HEK293 (cell line): ENCODE measurements at regions not wholly inside any gene's neighbourhood (a gene's known extent, or its start where the extent isn't known, plus 50 kb on each side); places are given as distances from the start of the nearest gene placed in this dataset.

Experiments used
- ZNF10 ChIP-seq: fragments of 450-650 bp; formaldehyde crosslinking; IDR thresholded peaks from 2 replicates; pipeline ENCODE4 v1.5.1; 2017; ENCODE audit warnings: missing biosample characterization, missing genetic modification characterization
- ZNF23 ChIP-seq: fragments of 450-650 bp; formaldehyde crosslinking; IDR thresholded peaks from 2 replicates; pipeline ENCODE4 v1.5.1; 2016; ENCODE audit warnings: missing biosample characterization, missing genetic modification characterization, borderline replicate concordance
- ZNF324 ChIP-seq: fragments of 450-650 bp; formaldehyde crosslinking; IDR thresholded peaks from 2 replicates; pipeline ENCODE4 v1.5.1; 2016; ENCODE audit warnings: missing biosample characterization, missing genetic modification characterization
- ZNF426 ChIP-seq: fragments of 450-650 bp; formaldehyde crosslinking; IDR thresholded peaks from 2 replicates; pipeline ENCODE4 v1.5.1; 2017; ENCODE audit warnings: missing biosample characterization, missing genetic modification characterization, mild to moderate bottlenecking, inconsistent platforms, moderate library complexity
- ZNF629 ChIP-seq: fragments of 450-650 bp; formaldehyde crosslinking; IDR thresholded peaks from 2 replicates; pipeline ENCODE4 v1.5.1; 2017; ENCODE audit warnings: missing biosample characterization, missing genetic modification characterization
- ZNF747 ChIP-seq: fragments of 450-650 bp; formaldehyde crosslinking; IDR thresholded peaks from 2 replicates; pipeline ENCODE4 v1.5.1; 2016; ENCODE audit warnings: missing biosample characterization, missing genetic modification characterization
- ZNF792 ChIP-seq: fragments of 450-650 bp; formaldehyde crosslinking; IDR thresholded peaks from 2 replicates; pipeline ENCODE4 v1.5.1; 2016; ENCODE audit warnings: missing biosample characterization, missing genetic modification characterization
- TF ChIP-seq, protein P1 (sequence below): fragments of 450-650 bp; formaldehyde crosslinking; IDR thresholded peaks from 2 replicates; pipeline ENCODE4 v1.5.1; 2016; ENCODE audit warnings: missing biosample characterization, missing genetic modification characterization
- TF ChIP-seq, protein P2 (sequence below): fragments of 450-650 bp; formaldehyde crosslinking; IDR thresholded peaks from 2 replicates; pipeline ENCODE4 v1.5.1; 2016; ENCODE audit warnings: missing biosample characterization, missing genetic modification characterization
- TF ChIP-seq, protein P3 (sequence below): fragments of 450-650 bp; formaldehyde crosslinking; IDR thresholded peaks from 2 replicates; pipeline ENCODE4 v1.5.1; 2016; ENCODE audit warnings: missing biosample characterization, missing genetic modification characterization

DNA sequence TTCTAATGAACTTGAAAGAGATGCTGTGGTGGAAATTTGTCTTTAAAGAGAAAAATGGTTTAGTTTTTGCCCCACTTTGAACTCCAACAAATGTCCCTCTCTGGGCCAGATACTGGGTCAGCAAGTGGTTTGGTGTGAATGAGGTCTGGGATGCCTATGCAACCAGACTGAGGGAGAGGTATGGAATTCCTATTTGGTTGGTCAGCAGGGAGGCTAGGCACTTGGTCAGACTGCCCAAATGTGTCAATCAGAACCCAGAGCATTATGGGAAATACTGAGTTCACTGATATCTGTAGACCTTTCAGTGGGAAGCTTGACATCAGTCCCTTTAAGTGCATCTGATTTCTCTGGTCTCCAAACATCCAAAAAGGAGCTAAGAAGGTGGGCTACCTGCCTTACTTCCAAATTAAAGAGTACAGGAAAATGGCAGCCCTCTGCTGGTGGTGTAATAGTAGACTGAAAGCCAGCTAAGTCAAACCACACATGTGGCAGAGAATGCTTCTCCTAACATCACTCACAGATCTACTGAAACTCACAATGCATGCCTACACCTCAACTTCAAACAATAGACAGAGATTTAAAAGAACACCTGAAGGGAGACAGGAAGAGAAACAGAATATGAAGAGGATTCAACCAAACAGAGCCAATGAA is 510.1 kb downstream of the PLA2G4A start:
- TF ChIP-seq, protein P1, sequence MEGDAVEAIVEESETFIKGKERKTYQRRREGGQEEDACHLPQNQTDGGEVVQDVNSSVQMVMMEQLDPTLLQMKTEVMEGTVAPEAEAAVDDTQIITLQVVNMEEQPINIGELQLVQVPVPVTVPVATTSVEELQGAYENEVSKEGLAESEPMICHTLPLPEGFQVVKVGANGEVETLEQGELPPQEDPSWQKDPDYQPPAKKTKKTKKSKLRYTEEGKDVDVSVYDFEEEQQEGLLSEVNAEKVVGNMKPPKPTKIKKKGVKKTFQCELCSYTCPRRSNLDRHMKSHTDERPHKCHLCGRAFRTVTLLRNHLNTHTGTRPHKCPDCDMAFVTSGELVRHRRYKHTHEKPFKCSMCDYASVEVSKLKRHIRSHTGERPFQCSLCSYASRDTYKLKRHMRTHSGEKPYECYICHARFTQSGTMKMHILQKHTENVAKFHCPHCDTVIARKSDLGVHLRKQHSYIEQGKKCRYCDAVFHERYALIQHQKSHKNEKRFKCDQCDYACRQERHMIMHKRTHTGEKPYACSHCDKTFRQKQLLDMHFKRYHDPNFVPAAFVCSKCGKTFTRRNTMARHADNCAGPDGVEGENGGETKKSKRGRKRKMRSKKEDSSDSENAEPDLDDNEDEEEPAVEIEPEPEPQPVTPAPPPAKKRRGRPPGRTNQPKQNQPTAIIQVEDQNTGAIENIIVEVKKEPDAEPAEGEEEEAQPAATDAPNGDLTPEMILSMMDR (tag by site-specific recombination) = no peak
- TF ChIP-seq ZNF10 (tag by site-specific recombination) (no peak), ZNF792 (no peak), ZNF426 (no peak), ZNF629 (tag by site-specific recombination) (no peak), ZNF747 (no peak), ZNF23 (tag by site-specific recombination) (no peak), ZNF324 (no peak)
- TF ChIP-seq, protein P2, sequence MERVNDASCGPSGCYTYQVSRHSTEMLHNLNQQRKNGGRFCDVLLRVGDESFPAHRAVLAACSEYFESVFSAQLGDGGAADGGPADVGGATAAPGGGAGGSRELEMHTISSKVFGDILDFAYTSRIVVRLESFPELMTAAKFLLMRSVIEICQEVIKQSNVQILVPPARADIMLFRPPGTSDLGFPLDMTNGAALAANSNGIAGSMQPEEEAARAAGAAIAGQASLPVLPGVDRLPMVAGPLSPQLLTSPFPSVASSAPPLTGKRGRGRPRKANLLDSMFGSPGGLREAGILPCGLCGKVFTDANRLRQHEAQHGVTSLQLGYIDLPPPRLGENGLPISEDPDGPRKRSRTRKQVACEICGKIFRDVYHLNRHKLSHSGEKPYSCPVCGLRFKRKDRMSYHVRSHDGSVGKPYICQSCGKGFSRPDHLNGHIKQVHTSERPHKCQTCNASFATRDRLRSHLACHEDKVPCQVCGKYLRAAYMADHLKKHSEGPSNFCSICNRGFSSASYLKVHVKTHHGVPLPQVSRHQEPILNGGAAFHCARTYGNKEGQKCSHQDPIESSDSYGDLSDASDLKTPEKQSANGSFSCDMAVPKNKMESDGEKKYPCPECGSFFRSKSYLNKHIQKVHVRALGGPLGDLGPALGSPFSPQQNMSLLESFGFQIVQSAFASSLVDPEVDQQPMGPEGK = no peak
- TF ChIP-seq, protein P3, sequence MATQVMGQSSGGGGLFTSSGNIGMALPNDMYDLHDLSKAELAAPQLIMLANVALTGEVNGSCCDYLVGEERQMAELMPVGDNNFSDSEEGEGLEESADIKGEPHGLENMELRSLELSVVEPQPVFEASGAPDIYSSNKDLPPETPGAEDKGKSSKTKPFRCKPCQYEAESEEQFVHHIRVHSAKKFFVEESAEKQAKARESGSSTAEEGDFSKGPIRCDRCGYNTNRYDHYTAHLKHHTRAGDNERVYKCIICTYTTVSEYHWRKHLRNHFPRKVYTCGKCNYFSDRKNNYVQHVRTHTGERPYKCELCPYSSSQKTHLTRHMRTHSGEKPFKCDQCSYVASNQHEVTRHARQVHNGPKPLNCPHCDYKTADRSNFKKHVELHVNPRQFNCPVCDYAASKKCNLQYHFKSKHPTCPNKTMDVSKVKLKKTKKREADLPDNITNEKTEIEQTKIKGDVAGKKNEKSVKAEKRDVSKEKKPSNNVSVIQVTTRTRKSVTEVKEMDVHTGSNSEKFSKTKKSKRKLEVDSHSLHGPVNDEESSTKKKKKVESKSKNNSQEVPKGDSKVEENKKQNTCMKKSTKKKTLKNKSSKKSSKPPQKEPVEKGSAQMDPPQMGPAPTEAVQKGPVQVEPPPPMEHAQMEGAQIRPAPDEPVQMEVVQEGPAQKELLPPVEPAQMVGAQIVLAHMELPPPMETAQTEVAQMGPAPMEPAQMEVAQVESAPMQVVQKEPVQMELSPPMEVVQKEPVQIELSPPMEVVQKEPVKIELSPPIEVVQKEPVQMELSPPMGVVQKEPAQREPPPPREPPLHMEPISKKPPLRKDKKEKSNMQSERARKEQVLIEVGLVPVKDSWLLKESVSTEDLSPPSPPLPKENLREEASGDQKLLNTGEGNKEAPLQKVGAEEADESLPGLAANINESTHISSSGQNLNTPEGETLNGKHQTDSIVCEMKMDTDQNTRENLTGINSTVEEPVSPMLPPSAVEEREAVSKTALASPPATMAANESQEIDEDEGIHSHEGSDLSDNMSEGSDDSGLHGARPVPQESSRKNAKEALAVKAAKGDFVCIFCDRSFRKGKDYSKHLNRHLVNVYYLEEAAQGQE (tag by site-specific recombination) = no peak
